MM.1S (cell line): ENCODE measurements at regions not wholly inside any gene's neighbourhood (a gene's known extent, or its start where the extent isn't known, plus 50 kb on each side); places are given as distances from the start of the nearest gene placed in this dataset.

Experiments used
- DNase-seq: peaks from one replicate; pipeline ENCODE4 v3.0.0-alpha.2; 2015
- H2AFZ ChIP-seq: fragments of 300-600 bp; sonication (generic); 2 replicates; pipeline ENCODE4 v1.6.0; 2016; ENCODE audit warnings: antibody characterized with exemption, low read length
- H3F3A ChIP-seq: fragments of 300-600 bp; sonication (generic); 2 replicates; pipeline ENCODE4 v1.6.1; 2016; ENCODE audit warnings: mild to moderate bottlenecking, antibody characterized with exemption, low read length, moderate library complexity, mixed read lengths; ENCODE audit not compliant: insufficient read depth
- H3K27ac ChIP-seq: fragments of 300-600 bp; sonication (generic); 2 replicates; pipeline ENCODE4 v1.5.1; 2016; ENCODE audit warnings: mild to moderate bottlenecking, low read length
- H3K27me3 ChIP-seq: fragments of 300-600 bp; sonication (generic); replicated peaks from 2 replicates; pipeline ENCODE4 v1.6.0; 2016; ENCODE audit warnings: low read length; ENCODE audit not compliant: insufficient read depth
- H3K36me3 ChIP-seq: fragments of 300-600 bp; sonication (generic); replicated peaks from 2 replicates; pipeline ENCODE4 v1.6.1; 2016; ENCODE audit warnings: mild to moderate bottlenecking, low read length, mixed read lengths; ENCODE audit not compliant: insufficient read depth
- H3K4me1 ChIP-seq: fragments of 300-600 bp; sonication (generic); 2 replicates; pipeline ENCODE4 v1.6.1; 2016; ENCODE audit warnings: low read length, mixed read lengths
- H3K4me2 ChIP-seq: fragments of 300-600 bp; sonication (generic); 2 replicates; pipeline ENCODE4 v1.6.0; 2016; ENCODE audit warnings: low read depth, low read length
- H3K4me3 ChIP-seq: fragments of 300-600 bp; sonication (generic); 2 replicates; pipeline ENCODE4 v1.5.1; 2016; ENCODE audit warnings: low read length, mixed read lengths
- H3K79me2 ChIP-seq: fragments of 300-600 bp; sonication (generic); 2 replicates; pipeline ENCODE4 v1.6.1; 2016; ENCODE audit warnings: mixed run types, low read length, mixed read lengths
- H3K9ac ChIP-seq: fragments of 300-600 bp; sonication (generic); 2 replicates; pipeline ENCODE4 v1.6.1; 2016; ENCODE audit warnings: low read length, mixed read lengths
- H3K9me2 ChIP-seq: fragments of 300-600 bp; sonication (generic); replicated peaks from 2 replicates; pipeline ENCODE4 v1.6.1; 2016; ENCODE audit warnings: mild to moderate bottlenecking, low read length, mixed read lengths; ENCODE audit not compliant: insufficient read depth
- H3K9me3 ChIP-seq: fragments of 300-600 bp; sonication (generic); replicated peaks from 2 replicates; pipeline ENCODE4 v1.6.1; 2016; ENCODE audit warnings: mild to moderate bottlenecking, low read length, mixed read lengths; ENCODE audit not compliant: insufficient read depth
- H4K20me1 ChIP-seq: fragments of 300-600 bp; sonication (generic); 2 replicates; pipeline ENCODE4 v1.6.1; 2016; ENCODE audit warnings: mild to moderate bottlenecking, low read length, moderate library complexity, mixed read lengths; ENCODE audit not compliant: insufficient read depth
- EZH2 ChIP-seq: fragments of 300-600 bp; sonication (generic); optimal IDR thresholded peaks from 2 replicates; pipeline ENCODE3; 2017; ENCODE audit warnings: low read depth, mild to moderate bottlenecking, antibody characterized with exemption, low read length, mixed read lengths
- EZH2phosphoT487 ChIP-seq: fragments of 300-600 bp; sonication (generic); IDR thresholded peaks from 2 replicates; pipeline ENCODE4 v1.6.1; 2018; ENCODE audit warnings: antibody characterized with exemption, low read length
- TF ChIP-seq, protein P1 (sequence below): fragments of 300-600 bp; sonication (generic); IDR thresholded peaks from 2 replicates; pipeline ENCODE4 v1.5.1; 2016; ENCODE audit warnings: antibody characterized with exemption, low read length, mixed read lengths

DNA sequence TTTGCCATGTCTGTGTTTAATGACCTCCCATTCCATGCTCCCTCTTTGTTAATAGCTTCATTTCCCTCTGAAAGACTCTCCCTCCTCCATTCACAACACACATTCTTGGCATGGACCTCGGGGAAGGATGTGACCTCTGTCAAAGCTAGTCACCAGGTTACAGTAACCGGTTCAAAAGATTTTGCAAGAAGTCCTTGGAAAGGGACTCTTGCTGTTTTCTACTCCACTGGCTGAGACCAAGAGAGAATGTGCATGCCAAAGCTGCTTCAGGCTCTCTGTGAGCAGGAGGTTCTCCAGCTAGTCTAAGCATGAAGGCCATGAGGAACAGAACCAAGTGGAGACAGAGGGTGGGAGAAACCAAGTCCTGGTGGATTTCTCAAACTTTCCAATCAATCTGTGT, 732.6 kb downstream of the CCSER2 start:
- Histone ChIP-seq H3K4me1 (peaks cover 16% of the 10 kb centered on the region), H3K9me3 (no peaks in the 10 kb centered on the region), H4K20me1 (no peaks in the 10 kb centered on the region), H3K9me2 (no peaks in the 10 kb centered on the region), H3K9ac (no peak overlapping the region), H2AFZ (no peak overlapping the region), H3K79me2 (no peaks in the 10 kb centered on the region), H3K27me3 (no peaks in the 10 kb centered on the region), H3F3A (no peaks in the 10 kb centered on the region), H3K4me3 (no peak overlapping the region), H3K4me2 (no peak overlapping the region), H3K27ac (no peak overlapping the region), H3K36me3 (no peaks in the 10 kb centered on the region)
- no peak for DNase-seq
- TF ChIP-seq EZH2 (no peak), EZH2phosphoT487 (no peak)
- TF ChIP-seq, protein P1, sequence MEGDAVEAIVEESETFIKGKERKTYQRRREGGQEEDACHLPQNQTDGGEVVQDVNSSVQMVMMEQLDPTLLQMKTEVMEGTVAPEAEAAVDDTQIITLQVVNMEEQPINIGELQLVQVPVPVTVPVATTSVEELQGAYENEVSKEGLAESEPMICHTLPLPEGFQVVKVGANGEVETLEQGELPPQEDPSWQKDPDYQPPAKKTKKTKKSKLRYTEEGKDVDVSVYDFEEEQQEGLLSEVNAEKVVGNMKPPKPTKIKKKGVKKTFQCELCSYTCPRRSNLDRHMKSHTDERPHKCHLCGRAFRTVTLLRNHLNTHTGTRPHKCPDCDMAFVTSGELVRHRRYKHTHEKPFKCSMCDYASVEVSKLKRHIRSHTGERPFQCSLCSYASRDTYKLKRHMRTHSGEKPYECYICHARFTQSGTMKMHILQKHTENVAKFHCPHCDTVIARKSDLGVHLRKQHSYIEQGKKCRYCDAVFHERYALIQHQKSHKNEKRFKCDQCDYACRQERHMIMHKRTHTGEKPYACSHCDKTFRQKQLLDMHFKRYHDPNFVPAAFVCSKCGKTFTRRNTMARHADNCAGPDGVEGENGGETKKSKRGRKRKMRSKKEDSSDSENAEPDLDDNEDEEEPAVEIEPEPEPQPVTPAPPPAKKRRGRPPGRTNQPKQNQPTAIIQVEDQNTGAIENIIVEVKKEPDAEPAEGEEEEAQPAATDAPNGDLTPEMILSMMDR = no peak

DNA sequence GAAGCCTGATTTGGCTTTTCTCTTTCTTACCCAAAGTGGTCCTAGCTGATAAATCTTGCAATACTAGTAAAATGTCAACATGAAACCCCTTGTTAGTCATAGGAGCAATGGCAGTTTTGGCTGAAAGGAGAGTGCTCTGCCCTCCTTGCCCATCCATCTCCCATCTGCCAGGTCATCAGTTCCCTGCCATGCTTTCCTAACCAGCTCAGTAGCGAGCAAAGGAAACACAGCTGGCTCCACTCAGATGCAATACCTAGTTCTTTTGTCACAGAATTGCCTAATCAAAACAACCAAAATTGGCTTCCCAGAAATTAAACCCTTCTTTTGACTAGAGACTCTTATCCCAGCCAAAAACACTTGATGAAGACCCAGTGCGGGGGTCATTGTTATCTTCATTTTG, 733.0 kb downstream of the CCSER2 start:
- H4K20me1 ChIP-seq = no peaks in the 10 kb centered on the region
- no peaks in the 10 kb centered on the region for H3K79me2 ChIP-seq
- no peaks in the 10 kb centered on the region for H3K9me2 ChIP-seq
- no peaks in the 10 kb centered on the region for H3K36me3 ChIP-seq
- no peaks in the 10 kb centered on the region for H3F3A ChIP-seq
- H3K9me3 ChIP-seq = no peaks in the 10 kb centered on the region
- TF ChIP-seq, protein P1 = no peak
- TF ChIP-seq EZH2phosphoT487 (no peak), EZH2 (no peak)
- no peaks in the 10 kb centered on the region for H3K27me3 ChIP-seq
- no peak overlapping the region for H2AFZ ChIP-seq
- peak overlapping the region; percentile 13; the same call in 1 of the 2 replicates for H3K4me2 ChIP-seq
- H3K4me3 ChIP-seq = no peak overlapping the region
- H3K27ac ChIP-seq = no peak overlapping the region
- DNase-seq = no peak
- peaks cover 16% of the 10 kb centered on the region for H3K4me1 ChIP-seq
- H3K9ac ChIP-seq = no peak overlapping the region

DNA sequence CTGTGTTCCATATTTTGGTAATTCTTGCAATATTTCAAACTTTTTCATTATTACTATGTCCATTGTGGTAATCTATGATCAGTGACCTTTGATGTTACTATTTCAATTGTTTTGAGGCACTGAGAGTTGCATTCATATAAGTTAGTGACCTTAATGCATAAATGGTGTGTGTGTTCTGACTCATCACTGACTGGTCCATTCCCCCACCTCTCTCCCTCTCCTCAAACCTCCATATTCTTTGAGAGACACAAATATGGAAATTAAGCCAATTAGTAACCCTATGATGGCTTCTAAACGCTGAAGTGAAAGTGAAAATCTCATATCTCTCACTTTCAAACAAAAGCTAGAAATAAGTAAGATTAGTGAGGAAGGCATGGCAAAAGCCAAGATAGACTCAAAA, 739.6 kb downstream of the CCSER2 start:
- H4K20me1 ChIP-seq = no peaks in the 10 kb centered on the region
- H3K27ac ChIP-seq = no peak overlapping the region
- H3K79me2 ChIP-seq = no peaks in the 10 kb centered on the region
- no peak overlapping the region for H2AFZ ChIP-seq
- DNase-seq = no peak
- no peaks in the 10 kb centered on the region for H3K4me1 ChIP-seq
- no peaks in the 10 kb centered on the region for H3F3A ChIP-seq
- no peaks in the 10 kb centered on the region for H3K9me2 ChIP-seq
- H3K4me2 ChIP-seq = no peak overlapping the region
- no peaks in the 10 kb centered on the region for H3K27me3 ChIP-seq
- H3K9ac ChIP-seq = no peak overlapping the region
- no peak overlapping the region for H3K4me3 ChIP-seq
- H3K9me3 ChIP-seq = no peaks in the 10 kb centered on the region
- TF ChIP-seq EZH2 (no peak), EZH2phosphoT487 (no peak)
- TF ChIP-seq, protein P1 = no peak
- H3K36me3 ChIP-seq = no peaks in the 10 kb centered on the region
